ENCODE measurements at regions not wholly inside any gene's neighbourhood (a gene's known extent, or its start where the extent isn't known, plus 50 kb on each side); places are given as distances from the start of the nearest gene placed in this dataset.
"Not testable (repeated sequence)": the region's sequence is repeated elsewhere in the genome, so short reads cannot be mapped to it uniquely, and the experiment has no call there.

DNA sequence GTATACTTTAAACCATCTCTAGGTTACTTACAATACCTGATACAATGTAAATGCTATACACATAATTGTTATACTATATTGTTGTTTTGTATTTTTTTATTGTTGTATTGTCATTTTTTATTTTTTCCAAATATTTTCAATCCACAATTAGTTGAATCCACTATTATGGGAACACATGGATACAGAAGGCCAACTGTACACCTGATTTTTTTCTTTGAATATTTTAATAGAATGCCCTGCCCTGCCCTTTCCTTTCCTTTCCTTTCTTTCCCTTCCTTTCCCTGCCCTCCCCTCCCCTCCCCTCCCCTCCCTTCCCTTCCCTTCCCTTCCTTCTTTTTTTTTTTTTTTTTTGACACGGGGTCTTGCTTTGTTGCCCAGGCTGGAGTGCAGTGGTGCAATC, 120.2 kb downstream of the SLC4A3 start:
- TF ChIP-seq, protein P1, sequence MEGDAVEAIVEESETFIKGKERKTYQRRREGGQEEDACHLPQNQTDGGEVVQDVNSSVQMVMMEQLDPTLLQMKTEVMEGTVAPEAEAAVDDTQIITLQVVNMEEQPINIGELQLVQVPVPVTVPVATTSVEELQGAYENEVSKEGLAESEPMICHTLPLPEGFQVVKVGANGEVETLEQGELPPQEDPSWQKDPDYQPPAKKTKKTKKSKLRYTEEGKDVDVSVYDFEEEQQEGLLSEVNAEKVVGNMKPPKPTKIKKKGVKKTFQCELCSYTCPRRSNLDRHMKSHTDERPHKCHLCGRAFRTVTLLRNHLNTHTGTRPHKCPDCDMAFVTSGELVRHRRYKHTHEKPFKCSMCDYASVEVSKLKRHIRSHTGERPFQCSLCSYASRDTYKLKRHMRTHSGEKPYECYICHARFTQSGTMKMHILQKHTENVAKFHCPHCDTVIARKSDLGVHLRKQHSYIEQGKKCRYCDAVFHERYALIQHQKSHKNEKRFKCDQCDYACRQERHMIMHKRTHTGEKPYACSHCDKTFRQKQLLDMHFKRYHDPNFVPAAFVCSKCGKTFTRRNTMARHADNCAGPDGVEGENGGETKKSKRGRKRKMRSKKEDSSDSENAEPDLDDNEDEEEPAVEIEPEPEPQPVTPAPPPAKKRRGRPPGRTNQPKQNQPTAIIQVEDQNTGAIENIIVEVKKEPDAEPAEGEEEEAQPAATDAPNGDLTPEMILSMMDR (IDR thresholded peaks at IDR 0.05; ENCODE audit: insufficient read depth, low read depth, low read length), result no peak
- no peak for DNase-seq (ENCODE audit: low read depth)

DNA sequence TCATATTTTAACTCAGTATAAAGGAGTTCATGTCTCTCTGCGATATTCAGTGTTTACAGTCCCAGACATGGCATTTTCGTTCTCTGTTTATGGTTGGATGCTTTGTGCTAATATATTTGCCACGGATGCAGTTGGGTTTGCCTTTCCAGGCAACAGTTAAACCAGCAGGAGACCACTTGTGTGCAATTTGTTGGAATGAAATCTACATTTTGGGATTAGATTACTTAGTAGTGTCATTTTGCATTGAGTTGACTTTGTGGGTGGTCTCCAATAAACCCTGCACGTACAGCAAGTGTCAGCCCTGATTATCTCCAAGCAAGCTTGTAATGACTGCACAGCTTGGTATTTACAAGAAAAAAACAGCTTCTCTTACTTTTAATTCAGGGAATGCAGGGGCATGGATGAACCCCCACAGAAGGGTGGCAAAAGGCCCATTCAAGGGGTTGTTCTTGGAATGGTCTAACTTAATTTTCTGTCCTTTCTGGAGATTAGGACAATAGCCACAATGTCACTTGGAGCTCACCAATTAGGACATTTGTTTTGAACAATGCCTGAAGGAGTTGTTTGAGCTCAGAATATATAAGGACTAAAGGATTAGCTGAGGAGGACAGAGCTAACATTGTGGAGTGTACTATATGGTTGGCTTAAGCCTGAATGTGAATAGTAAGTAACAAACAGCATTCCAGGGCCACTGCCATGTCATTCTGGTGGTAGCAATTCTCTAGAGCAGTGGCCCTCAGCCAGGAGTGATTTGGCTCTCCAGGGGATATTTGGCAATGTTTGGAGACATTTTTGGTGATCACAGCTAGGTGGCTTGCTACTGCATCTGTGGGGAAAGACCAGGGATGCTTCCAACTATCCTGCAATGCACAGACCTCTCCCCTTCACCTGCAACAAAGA, 121.5 kb downstream of the SLC4A3 start:
- no peak for DNase-seq (ENCODE audit: low read depth)
- H3K4me3 ChIP-seq (ENCODE audit: low read depth, low read length), result no peak overlapping the region
- TF ChIP-seq, protein P1 (IDR thresholded peaks at IDR 0.05; ENCODE audit: insufficient read depth, low read depth, low read length), result no peak

More for the DNA sequence above, 120.2 kb downstream of the SLC4A3 start:
- H3K4me3 ChIP-seq (ENCODE audit: low read depth, low read length), result no peak overlapping the region

DNA sequence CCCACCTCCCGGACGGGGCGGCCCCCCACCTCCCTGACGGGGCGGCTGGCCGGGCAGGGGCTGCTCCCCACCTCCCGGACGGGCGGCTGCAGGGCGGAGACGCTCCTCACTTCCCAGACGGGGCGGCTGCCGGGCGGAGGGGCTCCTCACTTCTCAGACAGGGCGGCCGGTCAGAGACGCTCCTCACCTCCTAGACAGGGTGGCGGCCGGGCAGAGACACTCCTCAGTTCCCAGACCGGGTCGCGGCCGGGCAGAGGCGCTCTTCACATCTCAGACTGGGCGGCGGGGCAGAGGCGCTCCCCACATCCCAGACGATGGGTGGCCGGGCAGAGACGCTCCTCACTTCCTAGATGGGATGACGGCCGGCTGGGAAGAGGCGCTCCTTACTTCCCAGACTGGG, 123.7 kb downstream of the SLC4A3 start:
- not testable (repeated sequence) for H3K4me3 ChIP-seq (ENCODE audit: low read depth, low read length); DNase-seq (ENCODE audit: low read depth)

DNA sequence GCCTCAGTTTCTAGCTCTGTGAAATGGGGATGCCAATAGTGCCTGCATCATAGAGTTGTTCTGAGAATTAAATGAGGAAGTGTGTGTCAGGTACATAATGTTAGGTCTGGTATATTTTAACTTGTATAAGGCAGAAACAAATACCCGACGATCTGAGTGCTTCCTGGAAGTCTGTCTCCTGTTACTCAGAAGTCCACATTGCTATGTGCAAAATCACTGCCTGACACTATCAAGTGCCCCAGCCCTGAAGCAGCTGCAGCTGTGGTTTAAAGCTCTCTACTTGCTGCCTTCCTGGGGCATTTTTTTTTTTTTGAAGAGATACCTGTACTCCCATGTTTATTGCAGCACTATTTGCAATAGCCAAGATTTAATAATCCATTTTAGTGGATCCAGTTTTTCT, 125.3 kb downstream of the SLC4A3 start:
- TF ChIP-seq, protein P1 (IDR thresholded peaks at IDR 0.05; ENCODE audit: insufficient read depth, low read depth, low read length), result no peak
- no peak overlapping the region for H3K4me3 ChIP-seq (ENCODE audit: low read depth, low read length)
- DNase-seq (ENCODE audit: low read depth), result no peak

DNA sequence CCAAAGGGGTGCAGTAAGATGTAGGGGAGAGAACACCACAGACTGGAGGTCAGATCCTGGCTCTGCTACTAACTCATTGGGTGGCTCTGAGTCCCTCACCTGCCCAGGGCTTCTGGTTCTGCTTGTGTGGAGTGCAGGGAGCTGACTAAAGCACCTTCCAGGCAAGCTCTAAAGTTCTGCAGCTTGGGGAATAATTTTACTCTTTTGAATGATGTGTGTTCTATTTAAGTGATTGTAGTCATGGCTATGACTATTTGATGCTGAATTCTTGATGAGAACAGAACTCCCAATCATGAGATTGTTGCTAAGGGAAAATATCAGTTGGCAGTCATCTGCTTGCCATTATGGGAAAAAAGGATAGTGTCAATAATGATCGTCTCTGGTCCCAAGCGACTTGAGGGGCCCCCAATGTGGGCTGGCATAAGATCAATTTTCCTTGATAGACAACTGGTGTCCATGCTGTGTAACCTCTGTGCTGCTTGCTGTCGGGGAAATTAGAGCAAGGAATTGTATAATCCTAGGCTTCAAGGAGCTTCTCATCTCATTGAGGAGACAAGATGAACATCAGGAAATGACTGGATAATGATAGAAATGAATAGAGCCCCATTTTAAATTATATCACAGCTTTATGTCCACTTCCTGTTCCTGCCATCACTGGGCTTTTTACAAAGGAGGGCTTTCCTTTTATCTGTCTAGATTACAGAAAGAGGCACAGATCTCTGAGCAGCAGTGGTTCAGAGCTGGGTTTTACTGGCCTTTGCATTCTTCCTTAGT, 131.7 kb downstream of the SLC4A3 start:
- DNase-seq (ENCODE audit: low read depth), result no peak
- TF ChIP-seq, protein P1 (IDR thresholded peaks at IDR 0.05; ENCODE audit: insufficient read depth, low read depth, low read length), result no peak
- H3K4me3 ChIP-seq (ENCODE audit: low read depth, low read length), result no peak overlapping the region

DNA sequence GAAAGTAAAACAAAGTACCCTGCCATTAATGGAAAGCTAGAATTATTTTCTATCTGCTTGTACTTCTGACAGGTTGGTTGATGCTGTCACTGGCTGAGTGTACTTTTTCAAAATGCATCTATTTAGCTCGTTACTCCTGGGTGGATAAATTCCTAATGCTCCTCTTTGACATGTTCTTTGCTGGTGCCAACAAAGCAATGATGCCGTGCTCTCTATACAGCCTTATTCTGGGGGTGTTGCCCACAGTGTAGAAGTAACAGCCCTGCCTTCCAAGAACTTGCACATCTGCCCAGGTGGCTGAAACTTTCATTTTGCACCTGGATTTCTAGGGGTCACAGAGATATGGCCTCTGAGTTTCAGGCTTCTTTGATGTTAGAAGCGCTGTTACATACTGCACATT, 132.4 kb downstream of the SLC4A3 start:
- TF ChIP-seq, protein P1 (IDR thresholded peaks at IDR 0.05; ENCODE audit: insufficient read depth, low read depth, low read length), result no peak

DNA sequence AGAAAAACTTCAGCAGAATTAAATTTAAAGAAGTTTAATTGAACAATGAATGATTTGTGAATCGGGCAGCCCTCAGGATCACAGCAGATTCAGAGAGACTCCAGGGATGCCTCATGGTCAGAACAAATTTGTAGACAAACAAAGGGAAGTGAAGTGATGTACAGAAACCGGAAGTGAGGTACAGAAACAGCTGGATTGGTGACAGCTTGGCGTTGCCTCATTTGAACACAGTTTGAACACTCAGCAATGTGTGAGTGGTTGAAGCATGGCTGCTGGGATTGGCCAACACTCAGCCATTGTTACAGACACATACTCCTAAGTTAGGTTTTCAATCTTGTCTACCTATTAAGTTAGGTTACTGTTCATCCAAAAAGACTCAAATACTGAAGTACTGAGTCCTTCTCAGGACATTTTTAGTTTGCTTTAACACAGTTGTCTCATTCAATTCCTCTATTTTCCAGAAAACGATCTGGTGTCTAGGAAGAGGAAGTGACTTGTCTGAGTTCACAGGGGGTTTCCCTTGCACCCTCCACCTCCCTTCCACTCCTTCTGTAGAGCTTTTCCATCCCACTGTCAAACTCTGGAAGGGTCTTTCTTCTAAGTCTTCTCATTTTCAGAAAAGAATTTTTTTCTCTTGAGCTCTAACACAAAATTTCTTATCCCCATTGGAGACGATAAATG, 137.9 kb downstream of the SLC4A3 start:
- DNase-seq (ENCODE audit: low read depth), result no peak
- no peak overlapping the region for H3K4me3 ChIP-seq (ENCODE audit: low read depth, low read length)
- TF ChIP-seq, protein P1 (IDR thresholded peaks at IDR 0.05; ENCODE audit: insufficient read depth, low read depth, low read length), result no peak

More for the DNA sequence above, 132.4 kb downstream of the SLC4A3 start:
- DNase-seq (ENCODE audit: low read depth), result no peak
- H3K4me3 ChIP-seq (ENCODE audit: low read depth, low read length), result no peak overlapping the region
